OCI-LY3 (cell line): ENCODE measurements at regions not wholly inside any gene's neighbourhood (a gene's known extent, or its start where the extent isn't known, plus 50 kb on each side); places are given as distances from the start of the nearest gene placed in this dataset.

Experiments used
- H2AFZ ChIP-seq: fragments of 200-600, 300-600 bp; shearing (Covaris generic); 2 replicates; pipeline ENCODE4 v1.6.0; 2014; ENCODE audit warnings: antibody characterized with exemption, low read depth, low read length
- H3K27ac ChIP-seq: fragments of 200-600, 300-600 bp; sonication (generic); 2 replicates; pipeline ENCODE4 v1.5.1; 2014; ENCODE audit warnings: mild to moderate bottlenecking, low read length, moderate library complexity, mixed read lengths
- H3K27me3 ChIP-seq: fragments of 200-600, 300-600 bp; sonication (generic); 2 replicates; pipeline ENCODE4 v1.6.1; 2014; ENCODE audit warnings: low read depth, low read length, mixed read lengths
- H3K36me3 ChIP-seq: fragments of 200-600, 300-600 bp; sonication (generic); replicated peaks from 2 replicates; pipeline ENCODE3; 2014; ENCODE audit warnings: low read depth, low read length, mixed read lengths
- H3K4me1 ChIP-seq: fragments of 300-600, 200-600 bp; sonication (generic); 2 replicates; pipeline ENCODE4 v1.6.1; 2014; ENCODE audit warnings: low read length, mixed read lengths
- H3K4me2 ChIP-seq: fragments of 200-600, 300-600 bp; sonication (generic); 2 replicates; pipeline ENCODE4 v1.6.1; 2014; ENCODE audit warnings: low read length, mixed read lengths
- H3K4me3 ChIP-seq: fragments of 300-600, 200-600 bp; sonication (generic); 2 replicates; pipeline ENCODE4 v1.5.1; 2014; ENCODE audit warnings: antibody characterized with exemption, mild to moderate bottlenecking, low read length, moderate library complexity
- H3K79me2 ChIP-seq: fragments of 300-600, 200-600 bp; shearing (Covaris generic); 2 replicates; pipeline ENCODE4 v1.6.1; 2014; ENCODE audit warnings: mild to moderate bottlenecking, low read length, mixed read lengths
- H3K9ac ChIP-seq: fragments of 300-600, 200-600 bp; shearing (Covaris generic); 2 replicates; pipeline ENCODE4 v1.6.0; 2014; ENCODE audit warnings: mild to moderate bottlenecking, low read length, moderate library complexity
- H3K9me3 ChIP-seq: fragments of 200-600, 300-600 bp; shearing (Covaris generic); 2 replicates; pipeline ENCODE4 v1.6.1; 2014; ENCODE audit warnings: low read length, mixed read lengths; ENCODE audit not compliant: insufficient read depth
- H4K20me1 ChIP-seq: fragments of 200-600, 300-600 bp; sonication (generic); 2 replicates; pipeline ENCODE4 v1.6.1; 2016; ENCODE audit warnings: low read length, mixed read lengths; ENCODE audit not compliant: insufficient read depth
- EZH2phosphoT487 ChIP-seq: fragments of 200-600 bp; shearing (Covaris generic); IDR thresholded peaks from 2 replicates; pipeline ENCODE4 v1.6.1; 2018; ENCODE audit warnings: antibody characterized with exemption, mixed run types, low read depth
- TF ChIP-seq, protein P1 (sequence below): fragments of 200-600, 300-600 bp; sonication (generic); IDR thresholded peaks from 2 replicates; pipeline ENCODE4 v1.5.1; 2014; ENCODE audit warnings: antibody characterized with exemption, low read length, low read depth

DNA sequence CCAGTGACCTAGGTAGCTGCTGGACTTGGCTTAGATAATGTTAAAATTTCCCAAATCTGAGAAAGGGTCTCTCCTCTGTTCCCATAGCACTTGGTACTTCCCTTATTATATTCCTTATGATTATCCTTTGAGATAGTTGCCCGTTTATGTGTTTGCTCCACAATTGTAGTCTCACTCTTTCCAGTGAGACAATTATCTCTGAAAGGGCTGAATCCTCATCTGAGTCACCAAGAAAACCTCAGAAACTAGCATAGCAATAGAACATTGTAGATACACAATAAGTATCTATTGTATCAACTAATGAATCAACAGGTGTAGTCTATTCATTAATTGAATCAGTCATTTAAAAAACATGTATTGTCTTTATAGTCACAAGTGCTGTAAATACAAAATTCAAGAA, 119.1 kb upstream of the FAR2 start:
- no peaks in the 10 kb centered on the region for H3K4me1 ChIP-seq
- peaks cover 10% of the 10 kb centered on the region; the same call in 1 of the 2 replicates for H3K27me3 ChIP-seq
- no peak overlapping the region for H2AFZ ChIP-seq
- H3K27ac ChIP-seq, result no peak overlapping the region
- TF ChIP-seq, protein P1, sequence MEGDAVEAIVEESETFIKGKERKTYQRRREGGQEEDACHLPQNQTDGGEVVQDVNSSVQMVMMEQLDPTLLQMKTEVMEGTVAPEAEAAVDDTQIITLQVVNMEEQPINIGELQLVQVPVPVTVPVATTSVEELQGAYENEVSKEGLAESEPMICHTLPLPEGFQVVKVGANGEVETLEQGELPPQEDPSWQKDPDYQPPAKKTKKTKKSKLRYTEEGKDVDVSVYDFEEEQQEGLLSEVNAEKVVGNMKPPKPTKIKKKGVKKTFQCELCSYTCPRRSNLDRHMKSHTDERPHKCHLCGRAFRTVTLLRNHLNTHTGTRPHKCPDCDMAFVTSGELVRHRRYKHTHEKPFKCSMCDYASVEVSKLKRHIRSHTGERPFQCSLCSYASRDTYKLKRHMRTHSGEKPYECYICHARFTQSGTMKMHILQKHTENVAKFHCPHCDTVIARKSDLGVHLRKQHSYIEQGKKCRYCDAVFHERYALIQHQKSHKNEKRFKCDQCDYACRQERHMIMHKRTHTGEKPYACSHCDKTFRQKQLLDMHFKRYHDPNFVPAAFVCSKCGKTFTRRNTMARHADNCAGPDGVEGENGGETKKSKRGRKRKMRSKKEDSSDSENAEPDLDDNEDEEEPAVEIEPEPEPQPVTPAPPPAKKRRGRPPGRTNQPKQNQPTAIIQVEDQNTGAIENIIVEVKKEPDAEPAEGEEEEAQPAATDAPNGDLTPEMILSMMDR, result no peak
- no peak for TF ChIP-seq EZH2phosphoT487
- no peak overlapping the region for H3K4me3 ChIP-seq
- H3K4me2 ChIP-seq, result no peak overlapping the region
- H3K9ac ChIP-seq, result no peak overlapping the region
- no peaks in the 10 kb centered on the region for H3K79me2 ChIP-seq
- H3K9me3 ChIP-seq, result no peaks in the 10 kb centered on the region
- H3K36me3 ChIP-seq, result no peaks in the 10 kb centered on the region
- H4K20me1 ChIP-seq, result no peaks in the 10 kb centered on the region

DNA sequence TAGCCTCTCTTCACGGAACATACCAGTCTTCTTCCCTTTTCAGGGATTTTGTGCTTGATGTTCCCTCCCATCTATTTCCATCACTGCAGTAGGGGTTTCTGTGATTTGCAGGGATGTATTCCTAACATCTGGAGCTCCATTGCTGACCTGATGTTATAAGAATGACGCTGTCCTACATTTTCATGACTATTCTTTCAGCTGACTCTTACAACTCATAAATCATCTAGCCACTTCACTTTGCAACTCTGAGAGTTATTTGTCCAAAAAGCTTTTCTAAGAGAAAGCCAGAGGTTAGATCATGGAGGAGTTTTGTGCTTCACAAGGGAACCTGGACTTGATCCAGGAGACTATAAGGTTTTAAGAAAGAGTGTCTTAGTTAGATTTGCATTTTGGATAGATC, 116.6 kb upstream of the FAR2 start:
- no peaks in the 10 kb centered on the region for H4K20me1 ChIP-seq
- H3K79me2 ChIP-seq, result no peaks in the 10 kb centered on the region
- no peak overlapping the region for H2AFZ ChIP-seq
- no peaks in the 10 kb centered on the region for H3K9me3 ChIP-seq
- H3K36me3 ChIP-seq, result no peaks in the 10 kb centered on the region
- no peak overlapping the region for H3K9ac ChIP-seq
- no peak overlapping the region for H3K4me3 ChIP-seq
- H3K27ac ChIP-seq, result no peak overlapping the region
- TF ChIP-seq EZH2phosphoT487, result no peak
- TF ChIP-seq, protein P1, result no peak
- H3K4me1 ChIP-seq, result no peaks in the 10 kb centered on the region
- H3K27me3 ChIP-seq, result peaks cover 10% of the 10 kb centered on the region; the same call in 1 of the 2 replicates
- H3K4me2 ChIP-seq, result no peak overlapping the region

DNA sequence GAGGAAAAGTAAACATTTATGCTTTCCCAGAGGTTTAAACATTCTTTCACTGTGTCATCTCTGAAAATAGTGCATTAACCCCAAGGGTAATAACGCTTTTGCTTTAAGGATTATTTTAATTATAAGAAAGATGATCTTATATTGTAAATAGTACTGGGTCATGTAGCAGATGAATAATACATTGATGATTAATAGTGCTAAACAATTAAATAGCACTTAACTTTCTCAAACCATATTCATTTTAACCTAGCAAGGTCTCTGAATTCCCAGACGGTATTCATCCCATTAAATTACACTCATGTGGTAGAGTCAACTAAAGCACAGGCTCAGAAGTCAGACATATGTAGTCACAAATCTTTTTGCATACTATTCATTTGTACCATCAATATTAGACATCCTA, 115.6 kb upstream of the FAR2 start:
- no peak for TF ChIP-seq EZH2phosphoT487
- TF ChIP-seq, protein P1, result no peak
- Histone ChIP-seq H4K20me1 (no peaks in the 10 kb centered on the region), H3K4me3 (no peak overlapping the region), H3K9me3 (no peaks in the 10 kb centered on the region), H2AFZ (no peak overlapping the region), H3K4me2 (no peak overlapping the region), H3K27ac (no peak overlapping the region), H3K36me3 (no peaks in the 10 kb centered on the region), H3K79me2 (no peaks in the 10 kb centered on the region), H3K4me1 (no peaks in the 10 kb centered on the region), H3K27me3 (peaks cover 10% of the 10 kb centered on the region; the same call in 1 of the 2 replicates), H3K9ac (no peak overlapping the region)

DNA sequence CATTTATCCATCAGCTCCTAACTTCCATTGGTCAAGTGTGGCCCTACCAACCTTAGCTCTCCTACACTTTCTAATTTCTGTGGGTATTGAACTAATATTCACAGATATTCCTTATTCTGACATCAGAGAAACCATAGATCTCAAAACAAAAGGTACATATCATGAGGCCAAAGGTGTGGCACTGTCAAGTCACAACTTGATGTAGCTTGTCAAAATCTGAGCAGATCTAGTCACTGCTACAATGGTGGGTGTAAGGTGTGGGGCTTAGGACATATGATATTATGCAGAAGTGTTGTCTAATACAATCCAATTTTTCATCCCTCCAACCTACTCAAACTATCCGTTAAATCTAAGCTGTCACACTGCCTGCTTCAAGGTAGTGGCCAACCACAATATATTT, 114.0 kb upstream of the FAR2 start:
- Histone ChIP-seq H2AFZ (no peak overlapping the region), H3K79me2 (no peaks in the 10 kb centered on the region), H4K20me1 (no peaks in the 10 kb centered on the region), H3K27ac (no peak overlapping the region), H3K27me3 (peaks cover 10% of the 10 kb centered on the region; the same call in 1 of the 2 replicates), H3K9ac (no peak overlapping the region), H3K4me1 (no peaks in the 10 kb centered on the region), H3K36me3 (no peaks in the 10 kb centered on the region), H3K4me2 (no peak overlapping the region), H3K9me3 (no peaks in the 10 kb centered on the region), H3K4me3 (no peak overlapping the region)
- TF ChIP-seq, protein P1, result no peak
- no peak for TF ChIP-seq EZH2phosphoT487
